Suprapubic skin (tissue), 4 donors: ENCODE measurements at regions not wholly inside any gene's neighbourhood (a gene's known extent, or its start where the extent isn't known, plus 50 kb on each side); places are given as distances from the start of the nearest gene placed in this dataset.

Experiments
- DNase-seq, 2 donors: peaks; one replicate each; pipeline ENCODE4 v3.0.0-alpha.2; 2019; ENCODE audit warnings: low spot score in 2 of 2
- H3K27ac ChIP-seq: fragments of 200-600 bp; sonication (generic); one replicate; pipeline ENCODE4 v1.5.1; 2019
- H3K27me3 ChIP-seq: fragments of 200-600 bp; sonication (generic); one replicate; pipeline ENCODE4 v1.5.1; 2019
- H3K36me3 ChIP-seq: fragments of 200-600 bp; sonication (generic); one replicate; pipeline ENCODE4 v1.5.1; 2019
- H3K4me1 ChIP-seq: fragments of 200-600 bp; sonication (generic); one replicate; pipeline ENCODE4 v1.5.1; 2019
- H3K4me3 ChIP-seq: fragments of 200-600 bp; sonication (generic); one replicate; pipeline ENCODE4 v1.5.1; 2019; ENCODE audit warnings: mild to moderate bottlenecking
- H3K9me3 ChIP-seq: fragments of 200-600 bp; sonication (generic); one replicate; pipeline ENCODE4 v1.5.1; 2019
- EP300 ChIP-seq: sonication (generic); formaldehyde crosslinking; IDR thresholded peaks from one replicate; pipeline ENCODE4 v1.6.1; 2017; ENCODE audit warnings: antibody characterized with exemption
- POLR2A ChIP-seq, 2 donors: fragments of 450-650 bp; IDR thresholded peaks; one replicate each; pipeline ENCODE4 v1.6.1; 2017; ENCODE audit warnings: antibody characterized with exemption in 2 of 2, mild to moderate bottlenecking in 2 of 2, moderate library complexity in 2 of 2
- POLR2AphosphoS5 ChIP-seq, 3 donors: sonication (generic); formaldehyde crosslinking; IDR thresholded peaks; one replicate each; pipeline ENCODE4 v1.6.1; 2017; ENCODE audit warnings: antibody characterized with exemption in 3 of 3
- WGBS: methylation state at CpG from one replicate; pipeline ENCODE4 v1.1.5; 2018; 5-methylcytosine and 5-hydroxymethylcytosine counted together
- TF ChIP-seq, protein P1 (sequence below), 2 donors: fragments of 200-600 bp in 1 of 2; fragments of 450-650 bp in 1 of 2; sonication (generic) in 1 of 2; IDR thresholded peaks; one replicate each; pipeline ENCODE4 v1.5.1; 2016 to 2019; ENCODE audit warnings: antibody characterized with exemption in 2 of 2, mild to moderate bottlenecking in 1 of 2, moderate library complexity in 1 of 2

GRCh38 chr4:66357316-66357715, 687.0 kb upstream of the EPHA5 start:
- H3K4me3 ChIP-seq, result no peak overlapping the region
- H3K27ac ChIP-seq, result no peak overlapping the region
- no peaks in the 10 kb centered on the region for H3K36me3 ChIP-seq
- H3K27me3 ChIP-seq, result no peaks in the 10 kb centered on the region
- no peaks in the 10 kb centered on the region for H3K4me1 ChIP-seq
- 51% methylated on average over 2 of the region's 2 CpGs for WGBS
- TF ChIP-seq POLR2A (IDR thresholded peaks at IDR 0.05), result no peak
- TF ChIP-seq, protein P1, sequence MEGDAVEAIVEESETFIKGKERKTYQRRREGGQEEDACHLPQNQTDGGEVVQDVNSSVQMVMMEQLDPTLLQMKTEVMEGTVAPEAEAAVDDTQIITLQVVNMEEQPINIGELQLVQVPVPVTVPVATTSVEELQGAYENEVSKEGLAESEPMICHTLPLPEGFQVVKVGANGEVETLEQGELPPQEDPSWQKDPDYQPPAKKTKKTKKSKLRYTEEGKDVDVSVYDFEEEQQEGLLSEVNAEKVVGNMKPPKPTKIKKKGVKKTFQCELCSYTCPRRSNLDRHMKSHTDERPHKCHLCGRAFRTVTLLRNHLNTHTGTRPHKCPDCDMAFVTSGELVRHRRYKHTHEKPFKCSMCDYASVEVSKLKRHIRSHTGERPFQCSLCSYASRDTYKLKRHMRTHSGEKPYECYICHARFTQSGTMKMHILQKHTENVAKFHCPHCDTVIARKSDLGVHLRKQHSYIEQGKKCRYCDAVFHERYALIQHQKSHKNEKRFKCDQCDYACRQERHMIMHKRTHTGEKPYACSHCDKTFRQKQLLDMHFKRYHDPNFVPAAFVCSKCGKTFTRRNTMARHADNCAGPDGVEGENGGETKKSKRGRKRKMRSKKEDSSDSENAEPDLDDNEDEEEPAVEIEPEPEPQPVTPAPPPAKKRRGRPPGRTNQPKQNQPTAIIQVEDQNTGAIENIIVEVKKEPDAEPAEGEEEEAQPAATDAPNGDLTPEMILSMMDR (IDR thresholded peaks at IDR 0.05), result no peak
- TF ChIP-seq POLR2AphosphoS5 (IDR thresholded peaks at IDR 0.05), result no peak
- TF ChIP-seq EP300, result no peak
- H3K9me3 ChIP-seq, result no peaks in the 10 kb centered on the region
- DNase-seq, result no peak

DNA sequence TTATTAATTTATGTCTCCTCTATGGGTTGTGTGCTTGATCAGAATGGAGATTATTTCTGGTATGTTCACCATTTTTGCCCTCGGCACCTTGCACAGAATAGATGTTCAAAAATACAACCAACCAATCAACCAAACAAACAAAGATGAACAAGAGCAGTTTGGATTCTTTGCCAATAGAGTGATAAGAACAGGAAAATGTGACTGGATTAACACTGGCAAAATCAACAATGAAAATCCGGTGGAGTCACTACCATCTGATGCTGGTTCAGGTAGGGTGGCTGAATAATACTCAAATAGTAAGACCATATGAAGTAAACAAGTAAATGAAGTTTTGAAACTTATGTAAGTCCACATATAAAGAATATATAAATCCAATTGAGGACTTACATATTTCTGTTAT, 685.0 kb upstream of the EPHA5 start:
- no peak overlapping the region for H3K27ac ChIP-seq
- H3K36me3 ChIP-seq, result no peaks in the 10 kb centered on the region
- no peaks in the 10 kb centered on the region for H3K4me1 ChIP-seq
- H3K9me3 ChIP-seq, result no peaks in the 10 kb centered on the region
- DNase-seq, result no peak
- no peak for TF ChIP-seq POLR2A (IDR thresholded peaks at IDR 0.05)
- no peak for TF ChIP-seq EP300
- TF ChIP-seq POLR2AphosphoS5 (IDR thresholded peaks at IDR 0.05), result no peak
- TF ChIP-seq, protein P1 (IDR thresholded peaks at IDR 0.05), result no peak
- H3K4me3 ChIP-seq, result no peak overlapping the region
- WGBS, result 84% methylated on average over 2 of the region's 2 CpGs
- H3K27me3 ChIP-seq, result no peaks in the 10 kb centered on the region

GRCh38 chr4:66351761-66352160, 681.5 kb upstream of the EPHA5 start:
- no peaks in the 10 kb centered on the region for H3K4me1 ChIP-seq
- H3K36me3 ChIP-seq, result no peaks in the 10 kb centered on the region
- H3K27ac ChIP-seq, result no peak overlapping the region
- H3K9me3 ChIP-seq, result no peaks in the 10 kb centered on the region
- WGBS, result 67% methylated on average over 2 of the region's 2 CpGs
- H3K27me3 ChIP-seq, result no peaks in the 10 kb centered on the region
- TF ChIP-seq POLR2AphosphoS5 (IDR thresholded peaks at IDR 0.05) (no peak), POLR2A (IDR thresholded peaks at IDR 0.05) (no peak), EP300 (no peak)
- TF ChIP-seq, protein P1 (IDR thresholded peaks at IDR 0.05), result no peak
- no peak for DNase-seq
- H3K4me3 ChIP-seq, result no peak overlapping the region

- DNase-seq, result no peak
- Histone ChIP-seq H3K9me3 (no peaks in the 10 kb centered on the region), H3K27me3 (no peaks in the 10 kb centered on the region), H3K36me3 (no peaks in the 10 kb centered on the region), H3K4me1 (no peaks in the 10 kb centered on the region), H3K4me3 (no peak overlapping the region), H3K27ac (no peak overlapping the region)
- no peak for TF ChIP-seq EP300
- 95% methylated on average over 3 of the region's 3 CpGs for WGBS
Observed at GRCh38 chr4:66340286-66340893, 670.1 kb upstream of the EPHA5 start.

DNA sequence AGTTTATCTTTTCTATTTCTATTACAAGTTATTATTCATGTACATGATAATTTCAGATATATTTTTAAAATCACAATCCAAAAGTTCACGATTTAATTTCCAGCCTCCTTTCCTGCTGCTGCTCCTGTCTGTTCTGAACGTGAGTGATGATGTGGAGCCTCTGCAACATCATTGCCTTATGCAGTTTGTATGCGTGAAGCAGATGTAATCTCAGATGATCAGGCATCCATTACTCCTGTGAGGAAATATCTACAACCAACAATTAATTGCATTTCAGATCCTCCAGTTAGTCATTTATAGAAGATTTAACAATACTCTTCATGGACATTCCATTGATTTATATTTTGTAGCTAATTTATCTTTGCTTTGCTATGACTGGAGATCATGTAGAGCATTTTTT, 668.7 kb upstream of the EPHA5 start:
- Histone ChIP-seq H3K9me3 (no peaks in the 10 kb centered on the region), H3K27me3 (no peaks in the 10 kb centered on the region), H3K27ac (no peak overlapping the region), H3K4me3 (no peak overlapping the region), H3K36me3 (no peaks in the 10 kb centered on the region), H3K4me1 (no peaks in the 10 kb centered on the region)
- no peak for DNase-seq
- TF ChIP-seq POLR2AphosphoS5 (IDR thresholded peaks at IDR 0.05), result no peak
- TF ChIP-seq, protein P1 (IDR thresholded peaks at IDR 0.05), result no peak
- TF ChIP-seq POLR2A (IDR thresholded peaks at IDR 0.05), result no peak
- TF ChIP-seq EP300, result no peak
- WGBS, result 54% methylated on average over 3 of the region's 3 CpGs

DNA sequence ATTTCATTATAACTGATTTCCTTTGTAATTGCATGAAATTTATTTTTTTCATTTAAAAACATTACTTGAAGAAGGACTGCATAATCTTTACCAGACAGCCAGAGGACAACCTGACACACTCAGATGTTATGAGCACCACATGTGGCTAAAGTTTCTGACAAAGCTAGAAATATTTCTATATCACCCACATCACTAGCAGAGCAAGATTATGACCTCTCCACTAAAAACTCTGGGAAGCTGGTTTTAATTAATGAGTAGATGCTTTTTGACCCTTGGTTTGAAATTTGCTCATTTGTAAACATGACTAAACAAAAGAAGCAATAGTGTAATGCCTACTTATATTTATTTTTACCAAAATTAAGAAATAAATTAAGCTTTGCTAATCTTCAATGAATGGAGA, 661.5 kb upstream of the EPHA5 start:
- no peak overlapping the region for H3K4me3 ChIP-seq
- no peaks in the 10 kb centered on the region for H3K27me3 ChIP-seq
- no peak for DNase-seq
- H3K27ac ChIP-seq, result no peak overlapping the region
- no peaks in the 10 kb centered on the region for H3K4me1 ChIP-seq
- no peaks in the 10 kb centered on the region for H3K36me3 ChIP-seq
- TF ChIP-seq POLR2A (IDR thresholded peaks at IDR 0.05) (no peak), POLR2AphosphoS5 (IDR thresholded peaks at IDR 0.05) (no peak), EP300 (no peak)
- TF ChIP-seq, protein P1 (IDR thresholded peaks at IDR 0.05), result no peak
- no peaks in the 10 kb centered on the region for H3K9me3 ChIP-seq
